GM12878 (cell line): ENCODE measurements at regions not wholly inside any gene's neighbourhood (a gene's known extent, or its start where the extent isn't known, plus 50 kb on each side); places are given as distances from the start of the nearest gene placed in this dataset.

Experiments used
- ASH2L ChIP-seq: fragments of 300-600, 200-600 bp; sonication (generic); IDR thresholded peaks from 2 replicates; pipeline ENCODE4 v1.6.1; 2017; ENCODE audit warnings: low read depth, mild to moderate bottlenecking, borderline replicate concordance
- ATF7 ChIP-seq: fragments of 450-650 bp; IDR thresholded peaks from 2 replicates; pipeline ENCODE4 v1.6.1; 2016; ENCODE audit warnings: low read depth, mild to moderate bottlenecking
- EZH2 ChIP-seq: IDR thresholded peaks from 2 replicates; pipeline ENCODE4 v1.6.1; 2012; ENCODE audit warnings: low read depth, mild to moderate bottlenecking, control low read depth, inconsistent platforms, low read length, borderline replicate concordance; ENCODE audit not compliant: control insufficient read depth
- MXI1 ChIP-seq: fragments of 150-350 bp; IDR thresholded peaks from 2 replicates; pipeline ENCODE4 v1.6.1; 2011; ENCODE audit warnings: low read depth, mild to moderate bottlenecking, inconsistent platforms, low read length, improper control_type of control experiment
- POLR2A ChIP-seq: IDR thresholded peaks from 2 replicates; pipeline ENCODE4 v1.6.1; 2011; ENCODE audit warnings: low read depth, mild to moderate bottlenecking, low read length
- SMAD1 ChIP-seq: fragments of 450-650 bp; IDR thresholded peaks from 2 replicates; pipeline ENCODE4 v1.6.1; 2018; ENCODE audit warnings: mild to moderate bottlenecking, low read depth; ENCODE audit not compliant: partially characterized antibody
- TF ChIP-seq, protein P1 (sequence below): fragments of 450-650 bp; IDR thresholded peaks from 2 replicates; pipeline ENCODE4 v1.6.1; 2016; ENCODE audit warnings: mild to moderate bottlenecking, moderate library complexity, borderline replicate concordance
- TF ChIP-seq, protein P2 (sequence below): IDR thresholded peaks from 2 replicates; pipeline ENCODE4 v1.6.1; 2012; ENCODE audit warnings: low read depth, low read length, improper control_type of control experiment
- TF ChIP-seq, protein P3 (sequence below): IDR thresholded peaks from 2 replicates; pipeline ENCODE4 v1.6.1; 2012; ENCODE audit warnings: mild to moderate bottlenecking, low read depth, low read length
- TF ChIP-seq, protein P4 (sequence below), 3 experiments: IDR thresholded peaks in 2 of 3; conservative IDR thresholded peaks in 1 of 3; 2 replicates each; pipeline ENCODE4 v1.5.1; 2011; ENCODE audit warnings: low read depth in 3 of 3, low read length in 3 of 3, mild to moderate bottlenecking in 3 of 3, control low read depth in 2 of 3, moderate library complexity in 2 of 3, inconsistent platforms in 1 of 3, mixed read lengths in 1 of 3; ENCODE audit not compliant: control insufficient read depth in 2 of 3, insufficient read depth in 1 of 3; ENCODE audit errors: extremely low read depth in 1 of 3

DNA sequence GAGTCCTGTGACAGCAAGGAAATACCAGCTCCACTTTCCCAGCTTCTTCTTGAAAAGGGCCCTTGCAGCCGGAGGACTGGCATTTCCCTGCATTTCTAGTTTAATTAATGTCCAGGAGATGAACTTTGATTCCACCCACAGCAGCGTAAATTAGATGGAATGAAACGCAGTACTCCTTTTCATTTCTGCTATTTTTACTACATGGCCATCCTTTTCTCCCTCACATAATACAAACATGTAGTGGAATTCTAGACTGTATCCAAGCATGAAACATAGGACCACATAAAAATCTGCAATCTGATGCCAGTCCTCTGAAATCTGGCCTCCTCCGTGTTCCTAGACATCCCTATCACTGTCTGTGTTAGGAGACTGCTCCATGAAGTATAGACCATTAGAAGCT lies 403.2 kb downstream of the NR2F2 start:
- TF ChIP-seq, protein P1, sequence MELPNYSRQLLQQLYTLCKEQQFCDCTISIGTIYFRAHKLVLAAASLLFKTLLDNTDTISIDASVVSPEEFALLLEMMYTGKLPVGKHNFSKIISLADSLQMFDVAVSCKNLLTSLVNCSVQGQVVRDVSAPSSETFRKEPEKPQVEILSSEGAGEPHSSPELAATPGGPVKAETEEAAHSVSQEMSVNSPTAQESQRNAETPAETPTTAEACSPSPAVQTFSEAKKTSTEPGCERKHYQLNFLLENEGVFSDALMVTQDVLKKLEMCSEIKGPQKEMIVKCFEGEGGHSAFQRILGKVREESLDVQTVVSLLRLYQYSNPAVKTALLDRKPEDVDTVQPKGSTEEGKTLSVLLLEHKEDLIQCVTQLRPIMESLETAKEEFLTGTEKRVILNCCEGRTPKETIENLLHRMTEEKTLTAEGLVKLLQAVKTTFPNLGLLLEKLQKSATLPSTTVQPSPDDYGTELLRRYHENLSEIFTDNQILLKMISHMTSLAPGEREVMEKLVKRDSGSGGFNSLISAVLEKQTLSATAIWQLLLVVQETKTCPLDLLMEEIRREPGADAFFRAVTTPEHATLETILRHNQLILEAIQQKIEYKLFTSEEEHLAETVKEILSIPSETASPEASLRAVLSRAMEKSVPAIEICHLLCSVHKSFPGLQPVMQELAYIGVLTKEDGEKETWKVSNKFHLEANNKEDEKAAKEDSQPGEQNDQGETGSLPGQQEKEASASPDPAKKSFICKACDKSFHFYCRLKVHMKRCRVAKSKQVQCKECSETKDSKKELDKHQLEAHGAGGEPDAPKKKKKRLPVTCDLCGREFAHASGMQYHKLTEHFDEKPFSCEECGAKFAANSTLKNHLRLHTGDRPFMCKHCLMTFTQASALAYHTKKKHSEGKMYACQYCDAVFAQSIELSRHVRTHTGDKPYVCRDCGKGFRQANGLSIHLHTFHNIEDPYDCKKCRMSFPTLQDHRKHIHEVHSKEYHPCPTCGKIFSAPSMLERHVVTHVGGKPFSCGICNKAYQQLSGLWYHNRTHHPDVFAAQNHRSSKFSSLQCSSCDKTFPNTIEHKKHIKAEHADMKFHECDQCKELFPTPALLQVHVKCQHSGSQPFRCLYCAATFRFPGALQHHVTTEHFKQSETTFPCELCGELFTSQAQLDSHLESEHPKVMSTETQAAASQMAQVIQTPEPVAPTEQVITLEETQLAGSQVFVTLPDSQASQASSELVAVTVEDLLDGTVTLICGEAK, result no peak
- TF ChIP-seq ASH2L (no peak), SMAD1 (no peak), ATF7 (no peak), POLR2A (no peak), EZH2 (no peak), MXI1 (no peak)
- TF ChIP-seq, protein P2, sequence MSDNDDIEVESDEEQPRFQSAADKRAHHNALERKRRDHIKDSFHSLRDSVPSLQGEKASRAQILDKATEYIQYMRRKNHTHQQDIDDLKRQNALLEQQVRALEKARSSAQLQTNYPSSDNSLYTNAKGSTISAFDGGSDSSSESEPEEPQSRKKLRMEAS, result no peak
- TF ChIP-seq, protein P3, sequence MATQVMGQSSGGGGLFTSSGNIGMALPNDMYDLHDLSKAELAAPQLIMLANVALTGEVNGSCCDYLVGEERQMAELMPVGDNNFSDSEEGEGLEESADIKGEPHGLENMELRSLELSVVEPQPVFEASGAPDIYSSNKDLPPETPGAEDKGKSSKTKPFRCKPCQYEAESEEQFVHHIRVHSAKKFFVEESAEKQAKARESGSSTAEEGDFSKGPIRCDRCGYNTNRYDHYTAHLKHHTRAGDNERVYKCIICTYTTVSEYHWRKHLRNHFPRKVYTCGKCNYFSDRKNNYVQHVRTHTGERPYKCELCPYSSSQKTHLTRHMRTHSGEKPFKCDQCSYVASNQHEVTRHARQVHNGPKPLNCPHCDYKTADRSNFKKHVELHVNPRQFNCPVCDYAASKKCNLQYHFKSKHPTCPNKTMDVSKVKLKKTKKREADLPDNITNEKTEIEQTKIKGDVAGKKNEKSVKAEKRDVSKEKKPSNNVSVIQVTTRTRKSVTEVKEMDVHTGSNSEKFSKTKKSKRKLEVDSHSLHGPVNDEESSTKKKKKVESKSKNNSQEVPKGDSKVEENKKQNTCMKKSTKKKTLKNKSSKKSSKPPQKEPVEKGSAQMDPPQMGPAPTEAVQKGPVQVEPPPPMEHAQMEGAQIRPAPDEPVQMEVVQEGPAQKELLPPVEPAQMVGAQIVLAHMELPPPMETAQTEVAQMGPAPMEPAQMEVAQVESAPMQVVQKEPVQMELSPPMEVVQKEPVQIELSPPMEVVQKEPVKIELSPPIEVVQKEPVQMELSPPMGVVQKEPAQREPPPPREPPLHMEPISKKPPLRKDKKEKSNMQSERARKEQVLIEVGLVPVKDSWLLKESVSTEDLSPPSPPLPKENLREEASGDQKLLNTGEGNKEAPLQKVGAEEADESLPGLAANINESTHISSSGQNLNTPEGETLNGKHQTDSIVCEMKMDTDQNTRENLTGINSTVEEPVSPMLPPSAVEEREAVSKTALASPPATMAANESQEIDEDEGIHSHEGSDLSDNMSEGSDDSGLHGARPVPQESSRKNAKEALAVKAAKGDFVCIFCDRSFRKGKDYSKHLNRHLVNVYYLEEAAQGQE, result no peak
- TF ChIP-seq, protein P4, sequence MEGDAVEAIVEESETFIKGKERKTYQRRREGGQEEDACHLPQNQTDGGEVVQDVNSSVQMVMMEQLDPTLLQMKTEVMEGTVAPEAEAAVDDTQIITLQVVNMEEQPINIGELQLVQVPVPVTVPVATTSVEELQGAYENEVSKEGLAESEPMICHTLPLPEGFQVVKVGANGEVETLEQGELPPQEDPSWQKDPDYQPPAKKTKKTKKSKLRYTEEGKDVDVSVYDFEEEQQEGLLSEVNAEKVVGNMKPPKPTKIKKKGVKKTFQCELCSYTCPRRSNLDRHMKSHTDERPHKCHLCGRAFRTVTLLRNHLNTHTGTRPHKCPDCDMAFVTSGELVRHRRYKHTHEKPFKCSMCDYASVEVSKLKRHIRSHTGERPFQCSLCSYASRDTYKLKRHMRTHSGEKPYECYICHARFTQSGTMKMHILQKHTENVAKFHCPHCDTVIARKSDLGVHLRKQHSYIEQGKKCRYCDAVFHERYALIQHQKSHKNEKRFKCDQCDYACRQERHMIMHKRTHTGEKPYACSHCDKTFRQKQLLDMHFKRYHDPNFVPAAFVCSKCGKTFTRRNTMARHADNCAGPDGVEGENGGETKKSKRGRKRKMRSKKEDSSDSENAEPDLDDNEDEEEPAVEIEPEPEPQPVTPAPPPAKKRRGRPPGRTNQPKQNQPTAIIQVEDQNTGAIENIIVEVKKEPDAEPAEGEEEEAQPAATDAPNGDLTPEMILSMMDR (IDR thresholded peaks at IDR 0.05 in 2 of 3, conservative IDR thresholded peaks at IDR 0.05 in 1 of 3; ENCODE audit: control insufficient read depth in 2 of 3, extremely low read depth in 1 of 3, insufficient read depth in 1 of 3, low read depth in 3 of 3, low read length in 3 of 3), result no peak
